Embryonic facial prominence (tissue), 1 donor: ENCODE measurements at regions not wholly inside any gene's neighbourhood (a gene's known extent, or its start where the extent isn't known, plus 50 kb on each side); places are given as distances from the start of the nearest gene placed in this dataset.

Source experiments
- DNase-seq: peaks from one replicate; pipeline ENCODE4 v3.0.0-alpha.2; 2016; ENCODE audit errors: extremely low spot score

DNA sequence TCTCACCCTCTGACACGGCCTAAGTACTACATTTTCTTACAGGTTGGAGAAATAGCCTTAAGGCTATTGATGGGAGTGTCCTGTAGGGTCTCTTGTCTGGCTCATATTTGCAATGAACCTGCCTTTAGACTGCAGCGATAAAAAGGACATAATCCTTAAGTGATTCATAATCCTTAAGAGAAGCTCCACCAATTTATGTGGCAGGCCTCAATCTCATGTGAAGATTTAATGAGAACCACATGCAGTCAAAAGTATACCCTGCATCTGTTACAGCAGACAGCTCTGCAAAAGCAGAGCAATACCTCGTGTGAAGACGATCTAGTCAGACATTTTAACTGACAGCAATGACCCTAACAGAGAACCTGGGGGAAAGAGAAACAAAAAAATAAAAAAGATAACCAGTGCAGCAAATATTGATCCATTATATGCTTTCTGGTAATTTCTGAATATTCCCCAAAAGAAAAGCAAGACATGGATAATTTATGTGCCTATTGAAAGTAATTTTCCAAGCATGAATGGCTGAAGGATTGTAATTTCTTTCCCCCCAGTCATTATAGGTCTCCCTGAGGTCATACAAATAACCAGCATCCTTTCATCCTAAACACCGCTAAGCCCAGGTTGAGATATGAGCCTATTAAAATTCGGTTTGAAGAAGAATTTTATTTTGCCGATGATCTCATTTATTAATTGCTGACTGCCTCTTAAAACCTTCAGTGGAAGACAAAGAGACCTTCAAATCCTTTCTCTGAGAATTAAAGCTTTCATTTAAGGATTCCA, 321.8 kb upstream of the NBEA start:
- no peak for DNase-seq

DNA sequence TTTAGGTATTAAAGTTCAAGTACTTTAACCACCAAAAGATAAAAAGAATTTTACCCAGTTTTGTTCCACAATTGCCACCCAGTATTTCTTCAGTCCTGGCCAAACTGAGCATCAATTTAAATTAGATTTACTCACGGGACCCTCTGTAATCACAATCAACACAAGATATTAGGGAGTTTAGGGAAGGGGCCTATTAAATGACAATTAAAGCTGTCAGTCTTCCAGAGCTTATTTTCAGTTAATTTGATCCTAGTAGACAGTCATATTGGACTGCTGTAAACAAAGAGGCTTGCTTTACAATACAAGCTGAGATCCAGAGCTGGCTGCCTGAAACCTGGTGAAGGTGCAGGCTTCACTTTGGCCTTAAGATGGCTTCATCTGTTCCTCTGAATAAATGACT, 321.2 kb upstream of the NBEA start:
- no peak for DNase-seq

DNA sequence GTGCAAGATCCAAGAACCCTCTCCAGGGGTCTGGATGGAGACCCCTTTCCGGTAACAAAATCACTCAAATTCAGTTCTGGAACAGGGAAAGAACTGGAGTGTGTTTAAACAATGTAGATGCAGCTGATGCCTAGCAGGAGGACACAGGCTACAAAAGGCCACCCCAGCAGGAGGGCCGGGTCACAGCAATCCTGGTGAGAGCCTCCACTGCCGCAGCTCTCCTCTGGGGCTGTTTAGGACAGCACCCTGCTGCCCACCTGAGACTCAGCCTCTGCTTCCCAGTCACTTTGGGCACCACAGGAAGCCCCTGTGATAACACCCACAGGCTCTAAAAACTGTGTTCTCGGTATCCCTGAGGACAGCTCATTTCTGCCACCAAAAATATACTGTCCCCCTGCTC, 318.7 kb upstream of the NBEA start:
- no peak for DNase-seq

- no peak for DNase-seq
These were observed 314.4 kb upstream of the NBEA start for GRCh38 chr13:34627509-34628208.

DNA sequence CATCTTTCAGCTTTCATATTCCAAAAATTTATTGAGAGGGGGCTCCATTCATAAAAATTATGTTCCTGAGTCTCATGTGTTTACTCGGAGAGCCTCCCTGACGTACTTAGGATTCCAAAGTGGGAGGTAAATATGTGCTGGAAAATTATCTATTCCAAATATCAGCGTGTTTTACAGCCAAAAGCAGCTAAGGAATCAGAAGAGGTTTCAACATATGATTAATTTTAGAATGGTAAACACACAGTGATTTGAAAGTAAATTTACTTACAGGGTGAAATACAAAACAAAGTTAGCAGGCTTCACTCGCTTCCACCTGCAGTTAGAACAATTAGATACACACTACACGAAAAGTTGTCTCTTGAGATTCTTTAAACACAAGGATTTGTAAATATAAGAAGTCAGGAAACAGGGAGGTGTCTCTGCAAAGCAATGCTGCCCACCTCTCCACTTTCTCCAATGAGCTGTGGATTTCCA, 313.8 kb upstream of the NBEA start:
- DNase-seq, result no peak

DNA sequence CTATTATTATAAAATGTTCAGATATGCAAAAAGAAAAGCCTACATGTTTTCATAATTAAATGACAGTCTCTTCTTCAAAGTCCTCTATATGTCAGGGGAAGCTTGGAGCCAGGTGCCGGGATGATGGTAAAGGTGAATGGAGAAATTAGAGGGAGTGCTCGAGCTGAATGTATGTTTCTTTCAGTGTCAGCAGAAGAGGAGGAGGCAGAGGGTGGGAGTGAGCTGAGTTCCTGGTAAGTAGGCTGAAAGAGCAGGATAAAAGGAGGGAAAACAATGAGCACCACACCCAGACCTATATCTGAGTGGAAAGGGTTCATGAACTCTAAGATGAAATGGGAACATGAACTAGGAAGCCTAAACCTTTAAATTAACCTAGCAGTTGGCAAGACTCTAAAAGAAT, 307.6 kb upstream of the NBEA start:
- no peak for DNase-seq

DNA sequence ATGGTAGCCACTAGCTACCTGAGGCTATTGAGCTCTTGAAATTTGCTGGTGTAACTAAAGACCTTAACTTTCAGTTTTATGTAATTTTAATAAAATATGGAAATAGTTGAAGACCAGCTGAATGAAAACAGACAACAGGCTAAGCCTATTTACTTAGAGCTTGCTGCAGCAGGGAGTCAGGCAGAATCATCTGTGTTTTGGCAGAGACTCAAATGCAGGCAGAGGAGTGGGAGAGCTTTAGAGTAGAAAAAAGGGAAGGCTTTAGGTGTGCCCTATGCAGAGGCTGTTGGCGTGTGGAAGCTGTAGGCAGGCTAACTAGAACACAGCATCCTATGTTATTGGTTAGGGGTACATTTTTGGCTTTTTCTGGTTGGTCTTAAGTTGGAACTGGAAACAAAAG, 304.9 kb upstream of the NBEA start:
- DNase-seq, result no peak

- no peak for DNase-seq
These were observed 304.4 kb upstream of the NBEA start for GRCh38 chr13:34637636-34638035.

- DNase-seq, result no peak
These were observed 303.2 kb upstream of the NBEA start for GRCh38 chr13:34638897-34639296.

DNA sequence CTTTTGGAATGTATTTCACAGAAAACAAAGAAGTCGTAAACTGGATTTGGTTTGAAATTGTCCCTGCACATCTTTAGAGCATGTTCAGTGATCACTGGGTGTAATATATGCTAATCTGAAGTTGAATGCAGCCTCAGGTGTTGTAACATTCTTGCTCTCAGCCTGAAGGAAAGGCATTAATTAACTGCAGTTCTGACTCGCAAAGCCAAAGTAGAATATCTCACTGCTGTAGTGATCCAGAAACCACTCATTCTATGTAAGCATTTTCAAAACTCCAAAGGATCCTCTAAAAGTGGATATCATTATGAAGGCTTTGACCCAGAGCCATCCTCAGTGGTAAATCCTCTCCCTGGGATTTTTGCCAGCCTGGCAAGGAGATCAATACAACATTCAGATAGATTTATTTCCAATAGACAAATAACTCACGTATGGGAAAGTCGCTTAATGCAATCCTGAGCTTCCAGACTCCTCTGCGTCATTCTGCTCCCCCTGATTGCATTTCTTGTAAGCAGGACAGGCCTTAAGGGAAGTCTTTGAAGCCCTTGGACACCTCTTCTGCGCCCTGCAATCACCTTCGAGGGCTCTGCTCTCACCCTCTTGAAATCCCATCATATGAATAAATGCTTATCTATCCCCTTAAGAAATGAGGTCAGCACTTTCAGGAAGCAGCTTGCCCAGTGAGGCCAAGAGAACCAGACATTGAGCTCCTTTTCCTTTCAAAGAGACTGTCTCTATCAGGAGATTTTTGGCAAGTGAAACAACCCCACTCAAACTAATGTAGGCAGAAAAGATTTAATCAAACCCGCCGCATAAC, 301.7 kb upstream of the NBEA start:
- DNase-seq, result no peak

GRCh38 chr13:34640993-34641330, 301.1 kb upstream of the NBEA start:
- no peak for DNase-seq

DNA sequence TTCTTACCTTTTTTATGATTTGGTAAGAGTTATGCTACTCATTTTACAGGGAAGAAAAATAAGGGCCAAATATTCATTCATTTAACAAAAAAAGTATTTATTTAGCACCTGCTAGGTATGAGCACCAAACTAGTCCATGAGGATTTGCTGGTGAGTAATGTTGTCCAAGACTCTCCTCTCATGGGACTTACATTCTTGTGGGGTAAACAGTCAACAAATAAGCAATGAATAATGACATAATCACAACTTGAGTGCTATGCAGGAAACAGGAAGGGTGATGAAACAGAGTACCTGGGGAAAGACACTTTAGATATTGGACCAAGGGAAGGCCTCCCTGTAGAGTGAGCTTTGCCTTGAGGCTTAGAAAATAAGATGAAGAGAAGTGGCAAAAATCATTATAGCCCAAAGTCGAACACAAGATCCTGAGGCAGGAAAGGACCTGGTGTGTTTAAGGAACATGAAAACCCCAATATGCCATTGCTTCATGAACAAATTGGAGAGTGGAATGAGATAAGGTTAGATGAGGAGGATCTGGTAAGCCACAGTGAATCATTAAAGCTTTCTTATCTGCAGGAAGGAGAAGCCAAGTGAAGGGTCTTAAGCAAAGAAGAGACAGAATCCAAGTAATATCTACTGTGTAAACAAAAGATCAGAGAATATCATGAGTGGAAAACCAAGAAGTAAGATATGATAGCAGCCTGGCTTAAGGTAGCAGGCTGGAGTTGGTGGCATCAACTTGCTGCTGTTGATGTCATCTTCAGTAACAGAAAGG, 294.5 kb upstream of the NBEA start:
- no peak for DNase-seq

DNA sequence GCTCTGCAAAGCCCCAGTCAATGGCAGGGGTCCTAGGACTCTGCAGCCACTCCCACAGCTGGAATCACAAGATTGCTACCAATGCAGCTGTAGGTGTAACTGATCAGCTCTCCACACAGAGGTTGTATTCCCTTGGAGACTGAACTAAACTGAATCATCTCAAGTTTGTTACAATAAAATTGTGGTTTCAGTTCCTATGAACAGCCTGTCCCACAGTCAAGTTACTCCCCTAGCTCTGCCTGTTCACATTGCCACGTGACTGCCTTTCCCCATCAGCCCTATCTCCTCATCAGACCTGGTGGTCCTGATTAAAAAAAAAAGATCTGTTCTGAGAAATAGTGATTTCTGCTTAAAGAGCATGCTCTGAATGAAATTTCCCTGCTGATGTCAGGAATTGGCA, 287.9 kb upstream of the NBEA start:
- DNase-seq, result no peak

GRCh38 chr13:34654647-34655046, 287.4 kb upstream of the NBEA start:
- no peak for DNase-seq

- DNase-seq, result no peak
These were observed 286.5 kb upstream of the NBEA start for GRCh38 chr13:34655554-34655953.

DNA sequence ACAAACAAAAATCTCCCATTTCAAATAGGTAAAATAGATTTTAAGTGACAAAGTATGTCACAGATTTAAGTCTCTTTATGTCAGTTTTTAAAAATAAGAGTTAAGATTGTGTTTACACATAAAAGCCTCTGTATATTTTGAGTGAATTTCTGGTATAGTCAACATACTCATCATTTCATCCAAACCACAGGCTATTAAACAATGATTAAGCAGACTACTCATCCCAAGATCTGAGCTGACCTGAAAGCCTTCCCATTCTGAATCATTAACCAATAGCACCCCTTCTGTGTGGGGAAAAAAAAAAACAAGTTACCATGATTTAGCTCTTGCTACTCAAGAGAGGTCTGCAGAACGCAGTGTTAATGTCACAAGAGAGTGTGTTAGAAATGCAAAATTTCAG, 284.4 kb upstream of the NBEA start:
- DNase-seq, result no peak

DNA sequence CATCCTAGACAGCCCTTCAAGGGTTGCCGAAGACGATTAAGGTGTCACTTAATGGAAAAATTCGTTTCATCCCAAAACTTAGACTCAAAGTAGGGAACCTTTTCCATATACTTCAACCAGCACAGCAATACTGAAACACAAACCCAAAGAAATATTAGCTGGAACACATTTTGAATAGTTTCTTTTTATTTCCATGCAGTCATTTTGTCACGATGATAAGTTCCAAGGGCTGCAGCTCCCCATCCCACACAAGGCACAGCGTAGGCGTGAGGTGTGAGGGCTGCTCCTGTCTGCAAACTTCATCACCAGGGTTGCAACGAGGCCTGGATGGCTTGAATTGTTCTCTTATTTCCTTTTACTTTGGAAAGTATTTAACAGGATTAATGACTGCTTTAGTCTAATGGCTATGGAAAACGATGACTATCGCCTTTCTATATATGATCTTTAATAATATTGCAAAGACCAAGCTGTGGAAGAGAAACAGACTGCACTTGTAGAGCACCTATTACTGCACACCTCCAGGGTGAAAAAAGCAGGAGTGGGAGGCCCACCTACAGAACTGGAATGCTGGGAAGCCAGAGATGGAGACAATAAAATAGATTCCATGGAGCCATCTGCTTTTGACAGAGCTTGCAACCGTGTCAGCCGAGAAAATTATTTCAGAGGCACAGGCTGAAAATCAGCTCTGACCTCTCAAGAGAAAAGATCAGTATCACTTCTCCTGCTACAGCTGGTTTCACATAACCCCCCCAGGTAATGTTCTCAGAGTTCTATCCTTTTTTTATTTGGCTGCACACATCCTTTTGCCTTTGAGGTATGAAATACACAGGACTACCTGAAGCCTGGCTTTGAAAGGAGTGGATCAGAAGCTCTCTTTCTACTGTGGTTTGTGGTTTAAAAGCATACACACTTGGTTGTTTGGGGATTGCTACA, 274.5 kb upstream of the NBEA start:
- no peak for DNase-seq

DNA sequence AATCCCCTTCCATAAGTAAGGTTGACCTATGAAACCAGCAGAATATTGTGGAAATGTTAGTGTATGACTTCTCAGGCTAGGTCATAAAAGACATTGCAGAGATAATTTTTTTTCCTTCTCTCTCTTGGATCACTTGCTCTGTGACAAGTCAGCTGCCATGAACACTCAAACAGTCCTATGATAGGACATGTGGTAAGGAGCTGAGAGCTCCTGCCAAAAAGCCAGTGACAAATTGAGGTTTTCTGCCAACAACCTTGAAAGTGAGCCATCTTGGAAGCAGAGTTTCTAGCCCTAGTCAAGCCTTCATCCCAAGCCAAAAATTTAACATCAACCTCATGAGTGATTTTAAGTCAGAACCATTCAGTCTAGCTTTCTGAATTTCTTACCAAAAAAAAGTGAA, 270.9 kb upstream of the NBEA start:
- no peak for DNase-seq

DNA sequence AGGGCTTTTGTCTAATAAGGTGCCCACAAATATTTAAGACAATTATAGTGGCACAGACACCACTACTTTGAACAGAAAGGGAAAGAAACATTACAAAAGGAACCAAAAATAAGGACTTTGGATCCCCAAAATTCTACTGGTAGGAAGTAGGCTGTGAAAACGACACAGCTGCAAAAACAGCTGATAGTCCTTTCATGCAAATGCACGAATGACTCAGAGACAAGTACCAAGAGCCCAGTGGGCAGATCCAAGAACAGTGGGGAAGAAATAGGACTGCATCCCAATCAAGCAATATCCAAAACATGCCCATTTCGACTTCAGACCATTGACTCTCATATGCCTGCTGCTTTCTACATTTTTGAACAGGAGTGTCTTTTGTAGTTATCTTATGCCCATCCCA, 269.4 kb upstream of the NBEA start:
- no peak for DNase-seq

GRCh38 chr13:34675626-34676025, 266.4 kb upstream of the NBEA start:
- no peak for DNase-seq

DNA sequence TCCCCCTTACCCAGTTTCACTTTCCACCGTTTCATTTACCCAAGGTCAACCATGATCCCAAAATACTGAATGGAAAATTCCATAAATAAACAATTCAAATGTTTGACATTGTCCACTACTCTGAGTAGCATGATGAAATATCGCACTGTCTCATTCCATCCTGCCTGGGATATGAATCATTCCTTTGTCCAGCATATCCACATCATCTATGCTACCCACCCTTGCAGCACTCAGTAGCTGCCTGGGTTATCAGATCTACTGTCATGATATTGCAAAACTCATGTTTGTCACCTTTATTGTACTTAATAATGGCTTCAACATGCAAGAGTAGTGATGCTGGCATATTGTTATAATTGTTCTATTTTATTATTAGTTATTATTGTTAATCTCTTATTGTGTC, 263.9 kb upstream of the NBEA start:
- no peak for DNase-seq
